Neural progenitor cell (in vitro differentiated cells): ENCODE measurements at regions not wholly inside any gene's neighbourhood (a gene's known extent, or its start where the extent isn't known, plus 50 kb on each side); places are given as distances from the start of the nearest gene placed in this dataset.

Experiments
- CTCF ChIP-seq: fragments of 200-600 bp; sonication (generic); IDR thresholded peaks from 2 replicates; pipeline ENCODE4 v1.5.1; 2017; ENCODE audit warnings: antibody characterized with exemption, mild to moderate bottlenecking
- EZH2phosphoT487 ChIP-seq: fragments of 200-600 bp; sonication (generic); IDR thresholded peaks from 2 replicates; pipeline ENCODE4 v1.6.1; 2017; ENCODE audit warnings: antibody characterized with exemption

DNA sequence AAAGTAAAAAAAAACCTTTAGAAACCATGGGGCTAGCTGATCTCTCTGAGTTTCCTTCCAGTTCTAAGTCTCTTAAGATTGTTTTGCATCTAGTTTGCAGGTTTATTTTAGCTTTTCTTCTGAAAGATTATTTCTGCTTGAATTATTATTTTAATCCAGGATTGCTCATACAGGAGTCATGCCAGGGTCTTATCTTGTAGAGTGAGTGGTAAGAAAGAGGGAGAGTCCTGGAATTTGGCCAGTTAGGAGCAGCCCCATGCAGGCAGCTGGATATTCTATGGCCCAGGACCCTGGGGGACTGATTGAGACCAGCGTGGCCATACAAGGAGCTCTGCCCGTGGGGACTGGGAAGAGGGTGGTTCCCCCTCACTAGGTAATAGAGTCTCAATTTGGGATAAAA, 178.9 kb upstream of the HEY2 start:
- no peak for TF ChIP-seq CTCF
- no peak for TF ChIP-seq EZH2phosphoT487
